GM10847 (cell line): ENCODE measurements at regions not wholly inside any gene's neighbourhood (a gene's known extent, or its start where the extent isn't known, plus 50 kb on each side); places are given as distances from the start of the nearest gene placed in this dataset.

Experiments used
- POLR2A ChIP-seq: IDR thresholded peaks from 2 replicates; pipeline ENCODE4 v1.6.1; 2011; ENCODE audit not compliant: insufficient read length; ENCODE audit errors: extremely low read depth

GRCh38 chr1:59151860-59152259, 145.0 kb upstream of the FGGY start:
- TF ChIP-seq POLR2A = no peak

- no peak for TF ChIP-seq POLR2A
These were observed 144.4 kb upstream of the FGGY start for GRCh38 chr1:59152511-59152910.

- TF ChIP-seq POLR2A = no peak
These were observed 142.5 kb upstream of the FGGY start for GRCh38 chr1:59154401-59154800.

GRCh38 chr1:59155351-59155750, 141.5 kb upstream of the FGGY start:
- no peak for TF ChIP-seq POLR2A

GRCh38 chr1:59156051-59156450, 140.8 kb upstream of the FGGY start:
- no peak for TF ChIP-seq POLR2A

- TF ChIP-seq POLR2A = no peak
These were observed 140.2 kb upstream of the FGGY start for GRCh38 chr1:59156526-59157199.

- TF ChIP-seq POLR2A = no peak
These were observed 138.6 kb upstream of the FGGY start for GRCh38 chr1:59158321-59158720.

- TF ChIP-seq POLR2A = no peak
These were observed 137.2 kb upstream of the FGGY start for GRCh38 chr1:59159557-59160203.

GRCh38 chr1:59161136-59161535, 135.8 kb upstream of the FGGY start:
- no peak for TF ChIP-seq POLR2A

GRCh38 chr1:59162665-59163064, 134.2 kb upstream of the FGGY start:
- no peak for TF ChIP-seq POLR2A

GRCh38 chr1:59163268-59164092, 133.4 kb upstream of the FGGY start:
- TF ChIP-seq POLR2A = no peak

GRCh38 chr1:59164371-59164770, 132.5 kb upstream of the FGGY start:
- TF ChIP-seq POLR2A = no peak

- TF ChIP-seq POLR2A = no peak
These were observed 131.5 kb upstream of the FGGY start for GRCh38 chr1:59165353-59165752.

GRCh38 chr1:59169703-59170102, 127.2 kb upstream of the FGGY start:
- no peak for TF ChIP-seq POLR2A

- TF ChIP-seq POLR2A = no peak
These were observed 126.2 kb upstream of the FGGY start for GRCh38 chr1:59170659-59171058.

GRCh38 chr1:59171788-59172187, 125.1 kb upstream of the FGGY start:
- no peak for TF ChIP-seq POLR2A
